Midbrain (tissue), 1 donor: ENCODE measurements at regions not wholly inside any gene's neighbourhood (a gene's known extent, or its start where the extent isn't known, plus 50 kb on each side); places are given as distances from the start of the nearest gene placed in this dataset.

Experiments
- DNase-seq: peaks from one replicate; lab custom pipeline; 2025; lab: John Stamatoyannopoulos, UW

DNA sequence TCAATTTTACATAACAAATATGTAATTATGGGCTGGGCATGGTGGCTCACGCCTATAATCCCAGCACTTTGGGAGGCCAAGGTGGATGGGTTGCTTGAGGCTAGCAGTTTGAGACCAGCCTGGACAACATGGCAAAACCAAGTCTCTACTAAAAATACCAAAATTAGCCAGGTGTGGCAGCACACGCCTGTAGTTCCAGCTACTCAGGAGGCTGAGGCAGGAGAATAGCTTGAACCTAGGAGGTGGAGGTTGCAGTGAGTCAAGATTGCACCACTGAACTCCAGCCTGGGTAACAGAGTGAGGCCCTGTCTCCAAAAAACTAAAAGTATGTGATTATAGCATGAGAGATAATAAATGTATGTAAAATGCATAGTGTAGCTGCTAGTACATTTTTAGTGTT is 229.0 kb downstream of the PPARGC1A start:
- DNase-seq: no peak

DNA sequence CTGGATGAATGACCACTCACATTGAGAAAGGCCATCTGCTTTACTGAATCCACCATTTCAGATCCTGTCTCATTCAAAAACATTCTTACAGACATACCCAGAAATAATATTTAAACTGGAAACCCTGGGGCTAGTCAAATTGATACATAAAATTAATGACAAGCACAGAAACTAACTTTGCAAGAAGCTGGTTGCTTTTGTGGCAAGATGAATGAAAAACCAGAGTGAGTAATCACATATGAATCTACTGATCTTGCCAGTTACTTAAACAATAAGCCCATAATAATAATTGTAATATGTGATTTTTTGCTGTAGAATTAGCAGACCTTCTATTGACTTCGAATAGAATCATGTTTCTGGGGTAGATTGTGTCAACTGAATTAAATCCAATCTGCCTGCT is 235.1 kb downstream of the PPARGC1A start:
- DNase-seq: no peak

DNA sequence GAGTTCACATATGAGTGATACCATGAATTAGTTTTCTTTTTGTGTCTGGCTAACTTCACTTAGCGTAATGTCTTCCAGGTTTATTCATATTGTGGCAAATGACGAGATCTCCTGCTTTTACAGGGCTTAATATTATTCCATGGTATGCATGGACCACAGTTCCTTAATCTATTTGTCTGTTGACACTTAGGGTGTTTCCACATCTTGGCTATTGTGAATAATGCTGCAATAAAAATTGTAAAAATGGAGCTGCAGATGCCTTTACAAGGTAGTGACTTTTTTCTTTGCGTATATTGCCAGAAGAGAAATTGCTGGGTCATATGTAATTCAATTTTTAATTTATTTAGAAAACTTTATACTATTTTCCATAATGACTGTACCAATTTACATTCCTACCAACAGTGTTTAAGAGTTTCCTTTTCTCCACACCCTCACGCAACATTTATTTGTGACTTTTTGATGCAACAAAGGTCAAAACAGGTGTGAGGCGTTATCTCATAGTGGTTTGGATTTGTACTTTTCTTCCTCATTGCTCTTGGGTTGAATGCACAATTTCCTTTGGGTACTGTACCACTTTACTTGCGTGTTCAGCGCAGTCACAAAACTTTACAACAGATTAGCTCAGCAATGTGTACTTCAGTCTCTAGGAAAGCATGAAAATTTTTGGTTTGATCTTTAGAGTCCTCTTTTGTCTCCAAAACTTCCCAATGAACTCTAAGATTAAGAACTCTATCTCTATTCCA is 240.8 kb downstream of the PPARGC1A start:
- no peak for DNase-seq

DNA sequence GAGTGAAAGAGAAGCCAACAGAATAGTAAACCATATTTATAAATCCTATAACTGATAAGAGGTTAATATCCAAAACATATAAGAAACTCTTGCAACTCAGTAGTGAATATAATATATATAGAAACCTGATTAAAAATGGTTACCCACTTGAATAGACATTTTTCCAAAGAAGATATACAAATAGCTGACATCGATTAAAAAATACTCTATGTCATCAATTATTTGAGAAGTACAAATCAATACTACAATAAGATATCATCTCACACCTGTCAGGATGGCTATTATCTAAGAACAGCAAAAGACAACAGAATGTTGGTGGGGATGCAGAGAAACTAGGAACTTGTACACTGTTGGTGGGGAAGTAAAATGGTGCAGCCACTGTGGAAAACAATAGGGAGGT is 254.4 kb downstream of the PPARGC1A start:
- no peak for DNase-seq

DNA sequence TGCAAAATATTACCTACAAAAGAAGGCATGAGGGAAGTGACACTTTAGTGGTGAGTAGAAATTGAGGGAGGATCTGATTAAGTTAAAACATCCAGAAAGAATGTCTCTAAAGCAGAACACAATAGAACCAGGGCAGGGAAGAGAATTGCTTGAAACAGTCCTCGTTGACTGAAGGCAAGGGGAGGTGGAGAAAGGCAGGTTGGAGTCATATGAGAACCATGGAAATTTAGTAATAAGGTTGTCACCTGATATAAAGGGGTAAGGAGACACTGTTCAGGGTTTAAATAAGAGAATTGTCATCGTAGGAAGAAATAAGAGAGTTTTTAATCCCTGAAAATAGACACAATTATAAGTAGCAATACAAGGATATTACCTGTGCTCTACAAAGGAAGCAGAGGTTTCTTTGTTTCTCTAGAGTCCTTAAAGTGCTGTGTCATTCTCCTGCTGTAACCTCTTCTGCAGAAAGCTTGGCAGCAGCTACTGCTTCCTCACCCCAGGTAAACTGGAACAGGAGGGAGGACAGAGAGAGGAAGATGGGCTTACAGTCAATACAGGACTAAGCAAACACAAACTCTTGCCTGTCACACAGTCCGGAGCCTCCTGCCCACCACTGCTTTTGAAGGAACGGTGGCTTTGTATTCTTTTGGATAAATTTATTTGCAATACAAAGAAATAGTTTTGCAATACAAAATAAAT is 258.4 kb downstream of the PPARGC1A start:
- no peak for DNase-seq

DNA sequence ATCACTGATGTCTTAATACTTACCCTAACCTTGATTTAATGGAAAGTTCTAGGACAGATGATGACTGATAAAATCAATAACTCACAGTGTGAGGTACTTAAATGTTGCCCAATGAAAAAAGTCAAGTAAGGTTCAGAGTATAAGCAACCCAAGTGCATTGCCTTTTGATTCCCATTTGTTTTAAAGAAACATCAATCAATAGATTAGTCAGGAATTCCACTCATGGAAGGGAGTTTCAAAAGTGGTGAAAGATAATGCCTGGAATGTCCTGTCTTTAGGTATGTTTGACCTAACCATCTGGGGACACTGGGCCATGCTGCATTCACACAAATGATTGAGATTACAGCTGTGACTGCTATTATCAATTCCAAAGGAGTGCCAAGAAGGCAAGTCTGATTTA is 259.7 kb downstream of the PPARGC1A start:
- DNase-seq: no peak

DNA sequence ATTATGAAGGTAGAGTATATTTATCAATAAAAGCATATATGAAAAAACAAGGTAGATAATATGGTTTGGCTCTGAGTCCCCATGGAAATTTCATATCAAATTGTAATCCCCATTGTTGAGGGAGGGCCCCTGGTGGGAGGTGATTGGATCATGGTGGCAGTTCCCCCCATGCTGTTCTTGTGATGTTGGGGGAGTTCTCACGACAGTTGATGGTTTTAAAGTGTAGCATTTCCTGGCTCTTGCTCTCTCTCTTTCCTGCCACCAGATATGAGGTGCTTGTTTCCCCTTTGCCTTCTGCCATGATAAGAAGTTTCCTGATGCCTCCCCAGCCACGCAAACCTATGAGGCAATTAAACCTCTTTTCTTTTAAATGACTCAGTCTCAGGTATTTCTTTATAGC is 260.4 kb downstream of the PPARGC1A start:
- no peak for DNase-seq

DNA sequence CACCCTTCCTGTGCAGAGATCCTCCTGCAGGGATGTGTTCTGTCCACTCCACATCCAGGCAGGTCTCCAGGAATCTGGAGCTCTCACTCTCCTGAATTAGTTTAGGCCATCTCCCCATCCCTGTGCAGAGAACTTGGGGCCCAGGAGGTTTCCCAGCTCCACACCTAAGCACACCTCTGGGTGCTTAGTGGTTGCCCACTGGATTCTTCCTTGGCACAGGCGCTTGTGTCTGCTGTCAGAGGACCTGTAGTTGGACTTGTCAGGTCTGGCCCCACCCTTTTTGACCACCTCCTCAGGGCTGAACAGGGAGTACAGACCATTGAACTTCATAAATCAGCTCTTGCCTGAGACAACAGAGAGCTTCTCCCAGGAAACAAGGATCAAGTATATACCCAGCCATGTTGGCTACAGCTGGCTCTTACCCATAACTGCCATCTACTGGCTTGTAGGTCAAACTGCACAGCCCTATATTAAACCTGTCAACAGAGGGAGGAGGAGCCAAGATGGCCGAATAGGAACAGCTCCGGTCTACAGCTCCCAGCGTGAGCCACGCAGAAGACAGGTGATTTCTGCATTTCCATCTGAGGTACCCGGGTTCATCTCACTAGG is 275.5 kb downstream of the PPARGC1A start:
- DNase-seq: no peak

DNA sequence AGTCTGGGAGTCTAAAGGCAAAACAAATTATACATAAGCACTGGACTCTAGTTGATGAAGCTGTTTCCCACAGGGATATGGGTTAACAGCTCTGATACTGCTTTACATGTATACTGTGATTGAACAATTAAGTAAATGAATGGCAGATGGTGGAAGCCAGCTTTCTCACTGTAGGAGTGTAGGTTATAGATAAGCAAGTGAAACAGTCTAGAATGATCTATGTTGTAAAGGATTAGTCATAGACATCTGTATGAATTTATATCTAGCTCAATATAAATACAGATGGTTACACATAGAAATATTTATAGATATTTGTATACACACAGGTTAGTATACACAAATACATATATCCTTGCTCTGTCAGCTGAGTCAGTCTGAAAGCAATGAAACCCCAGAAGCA is 276.1 kb downstream of the PPARGC1A start:
- no peak for DNase-seq

DNA sequence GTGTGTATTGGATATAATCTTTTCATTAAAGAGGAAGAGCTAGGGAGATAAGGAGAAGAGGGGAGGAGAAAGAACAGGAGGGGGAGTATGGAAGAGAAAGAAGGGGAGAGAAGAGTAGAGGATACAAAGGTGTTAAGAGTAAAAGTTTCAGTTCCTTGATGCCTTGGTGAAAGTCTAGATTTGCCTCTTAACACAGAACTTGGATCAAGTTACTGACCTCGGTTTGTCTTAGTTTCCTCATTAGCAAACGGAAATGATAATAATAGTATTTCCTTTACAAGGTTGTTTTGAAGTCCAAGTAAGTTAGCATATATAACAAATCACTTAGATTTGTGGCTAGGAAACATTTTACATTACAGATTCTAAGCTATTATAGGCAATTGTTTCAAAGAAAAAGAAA is 287.1 kb downstream of the PPARGC1A start:
- DNase-seq: no peak

DNA sequence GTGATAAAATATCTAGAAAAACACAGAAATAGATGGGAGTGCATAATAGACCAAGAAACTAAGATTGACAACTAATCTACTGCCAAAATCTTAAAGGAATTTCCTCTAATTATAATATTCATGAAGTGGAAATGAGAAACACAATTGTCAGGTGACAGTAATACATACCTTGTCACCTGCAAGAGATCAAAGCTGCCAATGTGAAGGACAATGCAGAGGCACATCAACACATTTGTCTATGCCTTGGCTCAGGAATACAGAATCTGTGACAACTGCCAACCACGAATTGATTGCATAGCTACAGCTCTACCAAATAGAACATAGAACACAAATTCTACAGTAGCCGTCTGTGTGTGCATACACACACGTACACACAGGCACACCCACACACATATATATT is 295.7 kb downstream of the PPARGC1A start:
- no peak for DNase-seq

DNA sequence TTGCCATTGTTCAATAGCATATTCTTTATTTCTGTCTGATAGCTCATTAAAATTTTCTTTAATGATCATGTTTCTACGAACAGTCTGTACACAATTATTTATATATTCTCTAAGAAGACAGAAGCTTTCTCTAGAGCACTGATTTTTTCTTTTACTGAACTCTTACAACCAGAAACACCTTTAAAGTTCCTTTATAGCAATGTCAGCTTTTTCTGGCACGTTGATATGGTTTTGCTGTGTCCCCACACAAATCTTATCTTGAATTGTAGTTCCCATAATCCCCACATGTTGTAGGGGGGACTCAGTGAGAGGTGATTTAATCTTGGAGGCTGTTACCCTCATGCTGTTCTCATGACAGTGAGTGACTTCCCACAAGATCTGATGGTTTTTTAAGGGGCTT is 299.4 kb downstream of the PPARGC1A start:
- DNase-seq: no peak

DNA sequence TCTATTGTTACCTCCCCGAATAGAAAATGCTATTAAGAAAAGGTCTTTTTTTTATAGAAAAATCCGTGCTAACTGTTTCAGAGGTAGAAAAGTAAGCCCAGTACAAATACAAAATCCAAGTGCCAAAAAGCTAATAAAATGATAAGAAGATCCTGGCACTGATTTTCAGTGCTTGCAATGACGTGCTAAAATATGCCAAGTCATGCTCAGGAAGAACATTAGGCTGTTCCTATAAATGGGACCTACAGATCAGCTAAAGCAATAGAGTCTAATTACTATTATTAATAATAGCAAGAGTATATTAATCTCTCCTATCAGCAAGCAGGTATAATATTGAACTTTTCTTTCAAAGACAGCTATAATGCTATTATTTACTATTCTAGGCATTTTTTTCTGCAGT is 305.8 kb downstream of the PPARGC1A start:
- no peak for DNase-seq

DNA sequence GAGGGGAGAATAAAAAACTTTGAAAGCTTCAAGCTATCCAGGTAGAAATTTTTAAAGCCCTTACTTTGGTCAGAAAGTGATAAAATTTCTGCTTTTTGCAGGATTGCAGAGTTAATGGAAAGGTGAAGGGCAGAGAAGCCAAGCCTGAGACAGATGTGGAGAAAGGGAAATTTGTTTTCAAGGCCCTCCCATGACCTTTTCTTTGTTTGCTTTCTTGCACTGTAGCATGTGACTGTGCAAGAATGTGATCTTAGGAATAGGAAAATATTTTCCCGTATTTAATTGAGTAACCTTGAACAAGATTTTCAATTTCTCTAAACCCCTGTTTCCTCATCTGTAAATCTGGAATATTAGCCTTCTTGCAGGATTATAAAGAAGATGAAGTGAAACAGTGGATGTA is 307.2 kb downstream of the PPARGC1A start:
- no peak for DNase-seq

DNA sequence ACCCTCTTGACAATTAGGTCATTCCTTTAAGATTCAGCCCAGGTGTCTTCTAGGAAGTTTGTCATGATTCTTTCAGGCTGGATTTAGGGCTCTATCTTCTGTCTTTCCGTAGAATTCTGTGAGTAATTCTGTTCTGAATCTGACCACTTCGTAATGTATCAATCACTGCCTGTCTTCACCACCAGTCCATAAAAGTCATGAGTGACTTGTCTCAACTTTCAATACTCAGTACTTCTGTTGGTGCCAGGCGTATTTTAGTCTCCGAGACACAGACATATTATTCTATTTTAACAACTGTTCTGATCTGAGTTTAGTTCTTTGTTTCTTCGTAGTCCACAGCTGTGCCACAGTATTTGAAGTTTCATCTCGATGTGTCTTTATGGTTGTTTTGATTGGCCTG is 310.7 kb downstream of the PPARGC1A start:
- DNase-seq: no peak

DNA sequence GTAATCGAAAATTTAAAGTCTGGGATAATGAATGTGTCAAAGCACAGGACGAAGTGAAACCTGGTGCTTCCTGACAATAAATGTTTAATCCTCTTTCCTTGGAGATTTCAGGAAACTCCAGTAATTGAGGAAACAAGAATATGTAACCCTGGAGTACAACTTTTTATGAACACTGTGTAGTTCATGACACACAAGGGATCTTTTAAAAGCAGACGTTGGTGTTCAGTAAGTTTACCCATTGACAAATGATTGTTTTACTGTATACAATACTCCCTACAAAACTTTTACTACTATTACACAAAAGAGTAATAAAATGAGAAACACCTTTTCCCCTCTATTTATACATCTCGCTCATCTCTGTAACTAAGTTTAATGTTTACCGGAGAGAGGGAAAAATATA is 312.4 kb downstream of the PPARGC1A start:
- no peak for DNase-seq

DNA sequence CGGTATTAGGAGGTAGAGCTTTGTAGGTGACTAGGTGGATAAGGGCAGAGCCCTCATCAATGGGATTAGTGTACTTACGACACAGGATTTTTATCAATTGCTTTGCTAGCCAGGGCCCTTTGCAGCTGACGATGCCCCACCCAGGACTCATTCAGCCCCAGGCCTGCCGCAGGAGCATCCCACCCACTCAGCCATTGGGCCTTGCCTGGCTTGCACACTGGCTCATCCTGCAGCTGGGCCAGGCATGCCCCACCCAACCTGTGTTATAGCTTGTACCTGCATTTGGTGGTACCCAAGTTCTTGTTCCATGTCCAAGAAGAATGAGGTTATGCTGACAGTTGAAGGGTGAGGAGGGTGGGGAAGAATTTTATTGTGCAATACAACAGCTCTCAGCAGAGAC is 317.5 kb downstream of the PPARGC1A start:
- no peak for DNase-seq

DNA sequence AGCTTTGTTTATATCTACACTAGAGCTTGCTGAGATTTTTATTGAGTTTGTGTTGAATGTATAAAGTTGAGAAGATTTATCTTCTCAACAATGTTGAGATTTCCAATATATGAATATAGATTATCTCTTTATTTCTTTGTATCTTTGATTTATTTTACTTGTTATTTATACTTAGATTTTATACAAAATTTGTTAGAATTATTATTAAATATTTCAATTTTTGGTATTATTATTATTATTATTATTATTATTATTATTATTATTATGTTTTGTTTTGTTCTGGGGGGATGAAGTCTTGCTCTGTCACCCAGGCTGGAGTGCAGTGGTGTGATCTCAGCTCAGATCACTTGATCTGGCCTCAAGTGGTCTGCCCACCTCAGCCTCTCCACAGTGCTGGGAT is 322.5 kb downstream of the PPARGC1A start:
- no peak for DNase-seq

DNA sequence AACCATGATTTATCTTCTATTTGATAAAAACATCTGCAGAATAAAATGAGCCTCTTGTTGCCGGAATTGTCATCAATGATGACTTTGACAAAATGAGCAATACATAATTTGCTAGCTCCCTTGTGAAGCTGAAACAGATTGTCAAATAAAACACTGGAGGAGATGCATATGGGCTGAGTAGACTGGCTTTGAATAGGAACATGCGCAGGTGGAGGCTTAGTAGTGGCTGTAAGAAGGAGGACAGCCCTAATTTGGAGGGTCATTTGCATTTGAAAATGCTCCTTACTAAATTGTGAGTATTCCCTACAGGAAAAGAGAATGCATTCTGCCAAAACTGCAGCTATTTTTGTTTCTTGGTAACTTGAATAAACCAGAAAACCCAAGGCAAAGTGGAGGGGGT is 329.1 kb downstream of the PPARGC1A start:
- DNase-seq: no peak

DNA sequence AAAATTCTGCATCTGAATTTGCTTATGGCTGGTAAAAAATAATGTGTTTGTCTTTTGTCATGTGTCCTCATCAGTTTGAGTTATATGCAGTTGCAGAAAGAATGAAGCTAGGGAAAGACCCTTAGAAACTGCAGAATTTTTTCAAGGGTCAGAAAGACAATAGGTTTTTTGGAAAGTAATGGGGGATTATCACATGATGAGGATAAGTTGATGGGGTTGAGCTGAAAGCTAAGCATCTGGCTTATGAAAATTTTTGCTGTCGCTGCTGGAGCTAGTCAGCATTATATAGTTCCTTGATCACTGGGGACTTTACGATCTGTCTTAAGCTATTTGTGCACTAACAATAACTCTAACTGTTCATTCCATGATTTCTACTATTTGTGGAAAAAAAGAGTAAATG is 331.7 kb downstream of the PPARGC1A start:
- no peak for DNase-seq

DNA sequence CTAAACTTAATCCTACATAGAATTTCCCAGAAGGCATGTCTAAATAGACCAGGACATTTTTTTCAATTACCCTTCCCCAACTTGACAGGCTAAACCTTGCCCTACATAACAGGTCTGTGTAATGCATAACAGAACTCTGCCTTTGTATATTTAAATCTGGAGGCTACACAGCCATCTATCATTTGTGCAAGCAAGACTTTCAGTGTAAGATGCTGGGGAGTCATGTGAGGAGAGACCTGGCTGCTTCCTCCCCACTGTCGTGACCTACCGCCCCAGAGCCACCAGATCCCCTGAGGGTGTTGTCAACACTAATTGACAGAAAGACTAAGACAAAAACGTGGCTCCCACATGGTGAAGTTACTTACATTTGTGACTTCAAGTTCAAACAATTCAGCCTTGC is 342.2 kb downstream of the PPARGC1A start:
- no peak for DNase-seq

DNA sequence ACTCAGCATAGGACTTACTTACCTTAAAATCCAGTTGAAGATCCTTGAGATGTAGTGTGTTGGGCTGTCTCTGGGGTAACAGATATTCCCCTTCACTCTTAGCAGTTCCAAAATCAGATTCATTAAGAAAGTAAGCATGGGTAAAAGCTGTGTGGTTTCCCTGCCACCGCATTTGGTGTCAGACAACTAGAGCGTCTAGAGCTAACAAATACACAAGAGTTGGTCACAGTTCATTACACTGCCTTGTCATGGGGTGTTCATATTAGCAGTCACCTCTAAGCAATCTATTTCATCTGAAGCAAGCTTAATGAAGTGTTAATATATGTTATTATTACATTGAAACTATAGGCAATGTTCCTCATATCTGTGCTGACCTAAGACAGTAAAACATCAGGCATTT is 342.8 kb downstream of the PPARGC1A start:
- no peak for DNase-seq

DNA sequence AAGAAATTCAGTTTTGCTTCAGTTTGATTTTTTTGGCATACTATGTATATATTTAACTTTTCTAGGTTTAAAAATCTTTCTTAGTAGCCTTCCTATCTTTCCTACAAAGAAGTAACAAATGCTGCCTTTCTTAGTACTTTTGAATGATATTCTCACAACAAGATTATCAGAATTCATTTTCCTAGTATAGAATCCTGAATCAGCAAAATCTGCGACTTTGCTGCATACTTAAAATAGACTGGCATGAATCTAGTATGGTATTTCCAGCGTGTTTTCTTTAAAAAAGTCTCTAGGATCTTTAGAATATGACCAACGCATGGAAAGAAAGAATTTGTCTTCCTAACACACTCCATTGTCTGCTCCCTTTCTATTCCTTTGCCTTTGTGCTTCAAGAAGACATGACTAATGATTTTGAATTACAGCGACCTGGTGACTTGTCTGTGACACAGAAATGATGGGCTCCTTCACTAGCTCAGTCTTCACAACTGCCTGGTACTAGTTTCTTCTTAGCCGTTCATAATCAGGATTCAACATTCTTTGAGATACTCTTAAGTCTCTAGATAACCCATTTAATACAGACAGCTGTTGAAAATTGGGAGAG is 349.8 kb downstream of the PPARGC1A start:
- DNase-seq: no peak
